Epidermal melanocyte (primary cell): ENCODE measurements at regions not wholly inside any gene's neighbourhood (a gene's known extent, or its start where the extent isn't known, plus 50 kb on each side); places are given as distances from the start of the nearest gene placed in this dataset.
A peak's percentile ranks its signal among the peaks of the same experiment; 100 is the strongest.
"Not testable (repeated sequence)": the region's sequence is repeated elsewhere in the genome, so short reads cannot be mapped to it uniquely, and the experiment has no call there.

Source experiments
- DNase-seq: peaks from one replicate; pipeline ENCODE4 v3.0.0; 2011; ENCODE audit warnings: low spot score; ENCODE audit not compliant: insufficient read length

GRCh38 chr10:78207216-78207615 is 173.6 kb downstream of the RPS24 start:
- no peak for DNase-seq

- no peak for DNase-seq
These were observed 174.1 kb downstream of the RPS24 start for GRCh38 chr10:78207776-78208175.

GRCh38 chr10:78209970-78210369 is 176.3 kb downstream of the RPS24 start:
- no peak for DNase-seq

- DNase-seq, result no peak
These were observed 176.9 kb downstream of the RPS24 start for GRCh38 chr10:78210548-78210947.

- no peak for DNase-seq
These were observed 177.3 kb downstream of the RPS24 start for GRCh38 chr10:78210976-78211375.

GRCh38 chr10:78211561-78212051 is 177.9 kb downstream of the RPS24 start:
- no peak for DNase-seq

GRCh38 chr10:78212060-78212785 is 178.6 kb downstream of the RPS24 start:
- no peak for DNase-seq

- no peak for DNase-seq
These were observed 179.1 kb downstream of the RPS24 start for GRCh38 chr10:78212786-78213175.

GRCh38 chr10:78214955-78215354 is 181.3 kb downstream of the RPS24 start:
- DNase-seq, result no peak

- DNase-seq, result peak; percentile 46
These were observed 182.0 kb downstream of the RPS24 start for GRCh38 chr10:78215645-78216044.

GRCh38 chr10:78217336-78217735 is 183.7 kb downstream of the RPS24 start:
- no peak for DNase-seq

GRCh38 chr10:78218798-78219490 is 185.3 kb downstream of the RPS24 start:
- no peak for DNase-seq

GRCh38 chr10:78219568-78219967 is 185.9 kb downstream of the RPS24 start:
- not testable (repeated sequence) for DNase-seq

GRCh38 chr10:78220781-78221180 is 187.1 kb downstream of the RPS24 start:
- DNase-seq, result no peak

- DNase-seq, result no peak
These were observed 188.6 kb downstream of the RPS24 start for GRCh38 chr10:78222096-78222790.

- no peak for DNase-seq
These were observed 189.4 kb downstream of the RPS24 start for GRCh38 chr10:78223088-78223487.

GRCh38 chr10:78224602-78225001 is 190.9 kb downstream of the RPS24 start:
- DNase-seq, result no peak

- DNase-seq, result no peak
These were observed 191.9 kb downstream of the RPS24 start for GRCh38 chr10:78225594-78225993.

- DNase-seq, result no peak
These were observed 195.8 kb downstream of the RPS24 start for GRCh38 chr10:78229489-78229888.

- DNase-seq, result no peak
These were observed 196.4 kb downstream of the RPS24 start for GRCh38 chr10:78229950-78230675.

GRCh38 chr10:78231327-78231726 is 197.7 kb downstream of the RPS24 start:
- no peak for DNase-seq

- DNase-seq, result no peak
These were observed 198.3 kb downstream of the RPS24 start for GRCh38 chr10:78231939-78232338.
